H1 (cell line): ENCODE measurements at regions not wholly inside any gene's neighbourhood (a gene's known extent, or its start where the extent isn't known, plus 50 kb on each side); places are given as distances from the start of the nearest gene placed in this dataset.

Experiments used
- CTCF ChIA-PET: fragments of 300-600 bp; sonication (Branson Sonifier 250); formaldehyde crosslinking; loops from one replicate; lab custom pipeline; 2021; ENCODE audit not compliant: partially characterized antibody; lab: Charles Lee
- POLR2A ChIA-PET: fragments of 300-600 bp; sonication (Branson Sonifier 250); formaldehyde crosslinking; loops from one replicate; lab custom pipeline; 2021; ENCODE audit warnings: inconsistent platforms; ENCODE audit not compliant: partially characterized antibody; lab: Charles Lee
- DNase-seq, 2 experiments: peaks; one replicate each; pipeline versions ENCODE4 v3.0.0 to v3.0.0-alpha.2; 2010 to 2022; ENCODE audit warnings: low spot score in 2 of 2, low read depth in 1 of 2, mixed read lengths in 1 of 2
- FAIRE-seq: peaks from 2 replicates; lab custom pipeline; 2011; peaks lifted over from hg19 to GRCh38; lab: Jason Lieb, UNC
- H2AFZ ChIP-seq: 2 replicates; pipeline ENCODE4 v1.8.1; 2012; ENCODE audit warnings: low read length, inconsistent platforms
- H2AK5ac ChIP-seq: 2 replicates; pipeline ENCODE4 v1.6.1; 2013; ENCODE audit warnings: low read depth, low read length
- H2BK120ac ChIP-seq: replicated peaks from 2 replicates; pipeline ENCODE3; 2013; ENCODE audit warnings: low read depth, low read length, inconsistent platforms
- H2BK12ac ChIP-seq: 2 replicates; pipeline ENCODE4 v1.6.1; 2013; ENCODE audit warnings: low read depth, low read length
- H2BK15ac ChIP-seq: 2 replicates; pipeline ENCODE4 v1.6.1; 2013; ENCODE audit warnings: low read length
- H2BK20ac ChIP-seq: 2 replicates; pipeline ENCODE4 v1.6.1; 2013; ENCODE audit warnings: low read length
- H2BK5ac ChIP-seq: 2 replicates; pipeline ENCODE4 v1.6.1; 2013; ENCODE audit warnings: low read depth, low read length
- H3K14ac ChIP-seq: 2 replicates; pipeline ENCODE4 v1.6.1; 2013; ENCODE audit warnings: inconsistent platforms; ENCODE audit not compliant: insufficient read length
- H3K18ac ChIP-seq: 2 replicates; pipeline ENCODE4 v1.6.1; 2013; ENCODE audit warnings: low read length; ENCODE audit errors: extremely low read depth
- H3K23ac ChIP-seq: 2 replicates; pipeline ENCODE4 v1.6.1; 2013; ENCODE audit warnings: inconsistent platforms; ENCODE audit not compliant: insufficient read length
- H3K23me2 ChIP-seq: 2 replicates; pipeline ENCODE4 v1.6.1; 2013; ENCODE audit warnings: low read depth, low read length
- H3K27ac ChIP-seq: 2 replicates; pipeline ENCODE4 v1.6.1; 2011; ENCODE audit warnings: low read depth, low read length, inconsistent platforms
- H3K27me3 ChIP-seq, 4 experiments: replicated peaks in 1 of 4; 1 replicate in 1 of 4; 2 replicates in 3 of 4; pipeline versions ENCODE4 v1.6.1 to v1.8.1; 2011 to 2013; ENCODE audit warnings: low read length in 3 of 4, mild to moderate bottlenecking in 3 of 4, inconsistent platforms in 2 of 4, mixed read lengths in 2 of 4, moderate library complexity in 1 of 4; ENCODE audit not compliant: control insufficient read depth in 3 of 4, insufficient read depth in 3 of 4; ENCODE audit errors: extremely low read depth in 1 of 4
- H3K36me3 ChIP-seq, 4 experiments: 2 replicates each; pipeline versions ENCODE4 v1.6.1 to v1.8.1; 2011 to 2013; ENCODE audit warnings: mild to moderate bottlenecking in 4 of 4, low read length in 3 of 4, moderate library complexity in 2 of 4, control low read depth in 1 of 4, inconsistent platforms in 1 of 4; ENCODE audit not compliant: insufficient read depth in 4 of 4, control insufficient read depth in 2 of 4
- H3K4ac ChIP-seq: replicated peaks from 2 replicates; pipeline ENCODE3; 2013; ENCODE audit warnings: low read length, low read depth, mixed read lengths, inconsistent platforms; ENCODE audit not compliant: insufficient read length
- H3K4me1 ChIP-seq, 4 experiments: replicated peaks in 1 of 4; 1 replicate in 1 of 4; 2 replicates in 3 of 4; pipeline versions ENCODE4 v1.6.1 to v1.8.1; 2011 to 2013; ENCODE audit warnings: low read length in 3 of 4, inconsistent platforms in 2 of 4, mixed read lengths in 1 of 4; ENCODE audit not compliant: insufficient read depth in 4 of 4, control insufficient read depth in 3 of 4
- H3K4me2 ChIP-seq, 2 experiments: 2 replicates each; pipeline versions ENCODE4 v1.6.1 to v1.8.1; 2011 to 2013; ENCODE audit warnings: low read depth in 2 of 2, low read length in 2 of 2, control low read depth in 1 of 2, inconsistent platforms in 1 of 2, mild to moderate bottlenecking in 1 of 2; ENCODE audit not compliant: insufficient read depth in 1 of 2
- H3K4me3 ChIP-seq, 4 experiments: fragments of 200-600, 300-600 bp in 1 of 4; sonication (generic), shearing (Covaris generic), sonication (Bioruptor Twin) in 1 of 4; 2 replicates each; pipeline versions ENCODE4 v1.5.1 to v1.8.1; 2011 to 2016; ENCODE audit warnings: low read length in 4 of 4, low read depth in 3 of 4, control low read depth in 2 of 4, inconsistent platforms in 2 of 4, mild to moderate bottlenecking in 2 of 4, mixed read lengths in 1 of 4, moderate library complexity in 1 of 4; ENCODE audit not compliant: insufficient read depth in 2 of 4; ENCODE audit errors: extremely low read depth in 1 of 4
- H3K56ac ChIP-seq: replicated peaks from 2 replicates; pipeline ENCODE3; 2013; ENCODE audit warnings: low read depth, mild to moderate bottlenecking, mixed read lengths, low read length, inconsistent platforms; ENCODE audit not compliant: insufficient read length
- H3K79me1 ChIP-seq: 2 replicates; pipeline ENCODE4 v1.6.1; 2013; ENCODE audit warnings: low read depth, low read length, control low read depth
- H3K79me2 ChIP-seq, 2 experiments: 2 replicates each; pipeline versions ENCODE4 v1.6.1 to v1.8.1; 2012 to 2013; ENCODE audit warnings: low read length in 2 of 2, mild to moderate bottlenecking in 2 of 2, inconsistent platforms in 1 of 2; ENCODE audit not compliant: insufficient read depth in 2 of 2, control insufficient read depth in 1 of 2
- H3K9ac ChIP-seq, 4 experiments: replicated peaks in 1 of 4; 1 replicate in 1 of 4; 2 replicates in 3 of 4; pipeline versions ENCODE4 v1.6.1 to v1.8.1; 2011 to 2013; ENCODE audit warnings: low read depth in 3 of 4, low read length in 3 of 4, control low read depth in 2 of 4, mild to moderate bottlenecking in 2 of 4, moderate library complexity in 2 of 4, inconsistent platforms in 1 of 4; ENCODE audit errors: extremely low read depth in 1 of 4
- H3K9me3 ChIP-seq, 2 experiments: 2 replicates each; pipeline versions ENCODE4 v1.6.1 to v1.8.1; 2012 to 2013; ENCODE audit warnings: mild to moderate bottlenecking in 2 of 2, moderate library complexity in 2 of 2, control low read depth in 1 of 2, inconsistent platforms in 1 of 2, low read depth in 1 of 2, low read length in 1 of 2, mixed read lengths in 1 of 2; ENCODE audit not compliant: insufficient read depth in 2 of 2
- H4K20me1 ChIP-seq, 2 experiments: replicated peaks in 1 of 2; 2 replicates each; pipeline versions ENCODE3 to v1.8.1; 2011 to 2013; ENCODE audit warnings: inconsistent platforms in 2 of 2, low read length in 2 of 2, mild to moderate bottlenecking in 1 of 2; ENCODE audit not compliant: insufficient read depth in 2 of 2, control insufficient read depth in 1 of 2
- H4K5ac ChIP-seq: 2 replicates; pipeline ENCODE4 v1.6.1; 2013; ENCODE audit warnings: low read length, low read depth, mixed read lengths, inconsistent platforms; ENCODE audit not compliant: insufficient read length
- H4K8ac ChIP-seq: 2 replicates; pipeline ENCODE4 v1.8.0; 2013; ENCODE audit warnings: mild to moderate bottlenecking, moderate library complexity, low read length, inconsistent platforms; ENCODE audit not compliant: insufficient read depth; ENCODE audit errors: extremely low read depth
- H4K91ac ChIP-seq: replicated peaks from 2 replicates; pipeline ENCODE3; 2013; ENCODE audit warnings: low read length, mixed read lengths, inconsistent platforms; ENCODE audit not compliant: insufficient read length
- CBX5 ChIP-seq: fragments of 300-800, 300-1000 bp; sonication (generic); IDR thresholded peaks from 2 replicates; pipeline ENCODE4 v1.7.1; 2016; ENCODE audit warnings: antibody characterized with exemption, low read length, low read depth
- CREB1 ChIP-seq: IDR thresholded peaks from 2 replicates; pipeline ENCODE4 v1.6.1; 2012; ENCODE audit warnings: inconsistent platforms
- E2F6 ChIP-seq: IDR thresholded peaks from 2 replicates; pipeline ENCODE4 v1.6.1; 2012; ENCODE audit warnings: inconsistent platforms
- HDAC2 ChIP-seq, 2 experiments: fragments of 300-600 bp in 1 of 2; sonication (generic) in 1 of 2; IDR thresholded peaks; 2 replicates each; pipeline ENCODE4 v1.6.1; 2011 to 2012; ENCODE audit warnings: low read depth in 2 of 2, low read length in 2 of 2, mild to moderate bottlenecking in 2 of 2, moderate library complexity in 2 of 2, borderline replicate concordance in 1 of 2, inconsistent platforms in 1 of 2
- KDM5A ChIP-seq: fragments of 200-600 bp; IDR thresholded peaks from 2 replicates; pipeline ENCODE4 v1.7.1; 2012; ENCODE audit warnings: mild to moderate bottlenecking, low read length, inconsistent platforms, mixed read lengths
- PHF8 ChIP-seq: fragments of 200-600 bp; sonication (generic); conservative IDR thresholded peaks from 2 replicates; pipeline ENCODE4 v1.7.1; 2012; ENCODE audit warnings: low read depth, mild to moderate bottlenecking, inconsistent platforms, low read length, moderate library complexity
- RAD21 ChIP-seq, 2 experiments: IDR thresholded peaks in 1 of 2; conservative IDR thresholded peaks in 1 of 2; 2 replicates each; pipeline ENCODE4 v1.6.1; 2011; ENCODE audit warnings: low read depth in 2 of 2, low read length in 2 of 2, improper control_type of control experiment in 1 of 2, inconsistent platforms in 1 of 2, mild to moderate bottlenecking in 1 of 2, moderate library complexity in 1 of 2
- SP2 ChIP-seq: IDR thresholded peaks from 2 replicates; pipeline ENCODE4 v1.6.1; 2012; ENCODE audit warnings: mild to moderate bottlenecking, low read length, inconsistent platforms
- SP4 ChIP-seq: IDR thresholded peaks from 2 replicates; pipeline ENCODE4 v1.6.1; 2012; ENCODE audit warnings: low read length, inconsistent platforms
- TBP ChIP-seq: IDR thresholded peaks from 2 replicates; pipeline ENCODE4 v1.6.1; 2011; ENCODE audit warnings: low read depth, low read length, improper control_type of control experiment
- WGBS, 2 experiments: shearing (Covaris generic) in 1 of 2; methylation state at CpG; one replicate each; pipeline versions ENCODE4 v1.1.6 to v1.1.7; 2013 to 2015; ENCODE audit warnings: low lambda C conversion rate in 2 of 2, mixed read lengths in 2 of 2, inconsistent platforms in 1 of 2, low coverage in 1 of 2, missing lambda C conversion rate in 1 of 2; ENCODE audit not compliant: insufficient replicate concordance in 2 of 2, insufficient coverage in 1 of 2, insufficient read length in 1 of 2; ENCODE audit errors: extremely low coverage in 1 of 2, missing lambda C conversion rate in 1 of 2; 5-methylcytosine and 5-hydroxymethylcytosine counted together

DNA sequence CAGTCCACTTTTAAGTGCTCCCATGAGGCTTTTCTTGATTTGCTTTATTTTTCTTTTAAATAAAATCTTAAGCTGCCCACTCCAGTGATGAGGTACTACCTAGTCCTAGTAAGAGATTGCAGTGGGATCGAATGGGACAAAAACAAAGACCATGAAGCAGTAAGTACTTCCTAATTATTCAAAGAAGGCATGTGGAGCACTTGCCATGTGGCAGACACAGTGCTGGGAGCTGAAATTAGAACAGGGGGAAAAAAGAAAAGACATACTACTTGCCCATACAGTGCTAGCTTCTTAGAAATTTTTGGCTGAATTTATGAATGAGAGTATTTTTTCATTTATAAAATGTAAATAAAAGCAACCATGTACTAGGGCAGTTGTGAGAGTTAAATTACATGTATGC, 239.9 kb upstream of the TNC start:
- TF ChIP-seq TBP = no peak
- TF ChIP-seq RAD21 (IDR thresholded peaks at IDR 0.05 in 1 of 2, conservative IDR thresholded peaks at IDR 0.05 in 1 of 2; ENCODE audit: low read depth in 2 of 2, low read length in 2 of 2) = no peak
- TF ChIP-seq KDM5A = no peak
- no peak for TF ChIP-seq HDAC2 (IDR thresholded peaks at IDR 0.05; ENCODE audit: borderline replicate concordance in 1 of 2, low read depth in 2 of 2, low read length in 2 of 2)
- no peak for TF ChIP-seq CREB1
- no peak for TF ChIP-seq SP2
- no peak for TF ChIP-seq PHF8
- TF ChIP-seq CBX5 = no peak
- no peak for TF ChIP-seq SP4
- no peak for TF ChIP-seq E2F6
- H4K91ac ChIP-seq = no peak overlapping the region
- no peak overlapping the region for H4K8ac ChIP-seq
- no peak overlapping the region for H2BK120ac ChIP-seq
- CTCF ChIA-PET = no interaction called here
- no peak for FAIRE-seq
- POLR2A ChIA-PET = no interaction called here
- no peak overlapping the region for H3K9ac ChIP-seq
- DNase-seq = no peak
- H3K23me2 ChIP-seq = no peaks in the 10 kb centered on the region
- no peak overlapping the region for H2BK15ac ChIP-seq
- no peak overlapping the region for H2BK20ac ChIP-seq
- H2AK5ac ChIP-seq = no peak overlapping the region
- no peak overlapping the region for H3K4ac ChIP-seq
- WGBS, 2 experiments = 83% methylated on average over 1 of the region's 1 CpG; no CpG with 5 or more reads in 1 of the 2 experiments
- H4K20me1 ChIP-seq = no peaks in the 10 kb centered on the region
- no peak overlapping the region for H3K27ac ChIP-seq
- no peaks in the 10 kb centered on the region for H3K79me1 ChIP-seq
- no peak overlapping the region for H2BK12ac ChIP-seq
- no peak overlapping the region for H3K18ac ChIP-seq
- no peak overlapping the region for H2BK5ac ChIP-seq
- no peaks in the 10 kb centered on the region for H3K4me1 ChIP-seq
- H4K5ac ChIP-seq = no peak overlapping the region
- no peak overlapping the region for H2AFZ ChIP-seq
- no peak overlapping the region for H3K14ac ChIP-seq
- H3K9me3 ChIP-seq = no peaks in the 10 kb centered on the region
- no peak overlapping the region for H3K23ac ChIP-seq
- H3K27me3 ChIP-seq = no peaks in the 10 kb centered on the region
- no peak overlapping the region for H3K56ac ChIP-seq
- no peak overlapping the region for H3K4me2 ChIP-seq
- H3K79me2 ChIP-seq = no peaks in the 10 kb centered on the region
- H3K36me3 ChIP-seq = no peaks in the 10 kb centered on the region
- no peak overlapping the region for H3K4me3 ChIP-seq
